ENCODE measurements at regions not wholly inside any gene's neighbourhood (a gene's known extent, or its start where the extent isn't known, plus 50 kb on each side); places are given as distances from the start of the nearest gene placed in this dataset.

- H4K91ac ChIP-seq (ENCODE audit: insufficient read length, low read depth, low read length): no peak overlapping the region
- H2BK20ac ChIP-seq (ENCODE audit: low read depth, low read length, poor library complexity, severe bottlenecking): no peak overlapping the region
- H3K4me1 ChIP-seq (ENCODE audit: insufficient read depth, low read length): no peaks in the 10 kb centered on the region
- no peak for TF ChIP-seq CTCF (conservative IDR thresholded peaks at IDR 0.05)
- Mint-ChIP-seq H3K4me1 (no peaks in the 10 kb centered on the region), H3K27ac (no peak overlapping the region), H3K9me3 (peaks cover 10 to 81% of the 10 kb centered on the region in 2 experiments; a peak in 4 of 5 replicates), H3K4me3 (no peak overlapping the region), H3K36me3 (ENCODE audit: insufficient read depth in 1 of 3, low read depth in 3 of 3) (peaks cover 0 to 26% (median 0%) of the 10 kb centered on the region in 3 experiments; a peak in 4 of 7 replicates), H3K27me3 (ENCODE audit: low read depth) (no peaks in the 10 kb centered on the region)
- no peak overlapping the region for H3K14ac ChIP-seq (ENCODE audit: insufficient read depth, low read length)
- H3T11ph ChIP-seq (ENCODE audit: low read length): no peak overlapping the region
- H3K4ac ChIP-seq (ENCODE audit: low read depth, low read length): no peak overlapping the region
- H3K9ac ChIP-seq (ENCODE audit: extremely low read depth, insufficient read length, low read length): no peak overlapping the region
- no peak overlapping the region for H2BK120ac ChIP-seq (ENCODE audit: low read depth, low read length, poor library complexity, severe bottlenecking)
- no peak overlapping the region for H2AK5ac ChIP-seq (ENCODE audit: insufficient read length, low read length)
- peaks cover 28% of the 10 kb centered on the region for H3K9me3 ChIP-seq (ENCODE audit: control insufficient read depth, low read depth, low read length)
- H3K56ac ChIP-seq (ENCODE audit: insufficient read length, low read depth, low read length): no peak overlapping the region
- H3K79me2 ChIP-seq (ENCODE audit: insufficient read depth, low read length): no peaks in the 10 kb centered on the region
- no peak overlapping the region for H4K8ac ChIP-seq (replicated peaks; ENCODE audit: insufficient read length, low read depth, low read length)
- no peak overlapping the region for H4K5ac ChIP-seq (ENCODE audit: insufficient read length, low read depth, low read length)
- no peak overlapping the region for H3K23ac ChIP-seq (ENCODE audit: insufficient read length, low read depth, low read length)
- no peak overlapping the region for H3K27ac ChIP-seq (ENCODE audit: insufficient read length, low read depth, low read length)
- H3K27me3 ChIP-seq (ENCODE audit: insufficient read depth, low read length): no peaks in the 10 kb centered on the region
- no CpG with 5 or more reads among the region's 3 CpGs for WGBS (ENCODE audit: extremely low coverage, insufficient read length, low lambda C conversion rate)
- H3K4me2 ChIP-seq (ENCODE audit: insufficient read depth, insufficient read length, low read length): no peak overlapping the region
- no peaks in the 10 kb centered on the region for H3K23me2 ChIP-seq (ENCODE audit: insufficient read length, low read depth, low read length, poor library complexity, severe bottlenecking)
- DNase-seq: no peak
- H2BK12ac ChIP-seq (ENCODE audit: insufficient read length, low read depth, low read length): no peak overlapping the region
- no peaks in the 10 kb centered on the region for H4K20me1 ChIP-seq (ENCODE audit: control insufficient read depth, insufficient read depth, insufficient read length)
- no peak overlapping the region for H2BK5ac ChIP-seq (ENCODE audit: insufficient read length, low read length)
- H2AFZ ChIP-seq (ENCODE audit: low read length): no peak overlapping the region
- no peak overlapping the region for H2BK15ac ChIP-seq (ENCODE audit: low read depth, low read length)
- H3K18ac ChIP-seq (ENCODE audit: insufficient read length, low read depth, low read length): no peak overlapping the region
- H3K79me1 ChIP-seq (ENCODE audit: insufficient read depth, low read depth, low read length, poor library complexity, severe bottlenecking): no peaks in the 10 kb centered on the region
Measured at GRCh38 chr14:23793532-23793931, 157.4 kb downstream of the DHRS2 start.
